Liver (tissue), 8 donors: ENCODE measurements at regions not wholly inside any gene's neighbourhood (a gene's known extent, or its start where the extent isn't known, plus 50 kb on each side); places are given as distances from the start of the nearest gene placed in this dataset.

Experiments
- DNase-seq: peaks from one replicate; pipeline ENCODE4 v3.0.0-alpha.2; 2017; ENCODE audit warnings: low spot score
- H3K27ac ChIP-seq, 2 donors: one replicate each; pipeline ENCODE4 v1.7.0; 2013; ENCODE audit warnings: inconsistent platforms in 2 of 2, low read length in 2 of 2, control low read depth in 1 of 2, low read depth in 1 of 2, mild to moderate bottlenecking in 1 of 2
- H3K27me3 ChIP-seq, 4 donors: one replicate each; pipeline versions ENCODE4 v1.6.1 to v1.7.0; 2013; ENCODE audit warnings: low read length in 3 of 4, inconsistent platforms in 1 of 4, mild to moderate bottlenecking in 1 of 4, moderate library complexity in 1 of 4; ENCODE audit not compliant: control insufficient read depth in 4 of 4, insufficient read depth in 4 of 4
- H3K36me3 ChIP-seq, 4 donors: one replicate each; pipeline versions ENCODE4 v1.6.1 to v1.7.0; 2013; ENCODE audit warnings: low read length in 3 of 4, mild to moderate bottlenecking in 3 of 4, low read depth in 1 of 4, moderate library complexity in 1 of 4; ENCODE audit not compliant: control insufficient read depth in 4 of 4, insufficient read depth in 3 of 4
- H3K4me1 ChIP-seq, 4 donors: one replicate each; pipeline versions ENCODE4 v1.6.1 to v1.7.0; 2013; ENCODE audit warnings: low read length in 3 of 4, mild to moderate bottlenecking in 3 of 4, moderate library complexity in 1 of 4; ENCODE audit not compliant: control insufficient read depth in 4 of 4, insufficient read depth in 4 of 4
- H3K4me3 ChIP-seq, 3 donors: one replicate each; pipeline versions ENCODE4 v1.6.1 to v1.7.0; 2013; ENCODE audit warnings: low read length in 3 of 3, control low read depth in 1 of 3, low read depth in 1 of 3, mild to moderate bottlenecking in 1 of 3
- H3K9ac ChIP-seq, 2 donors: one replicate each; pipeline ENCODE4 v1.7.0; 2013; ENCODE audit warnings: low read length in 2 of 2, mild to moderate bottlenecking in 2 of 2, moderate library complexity in 2 of 2, control low read depth in 1 of 2, low read depth in 1 of 2
- H3K9me3 ChIP-seq, 4 donors: one replicate each; pipeline versions ENCODE4 v1.6.1 to v1.7.0; 2013; ENCODE audit warnings: low read length in 3 of 4; ENCODE audit not compliant: control insufficient read depth in 4 of 4
- CTCF ChIP-seq: fragments of 150-350 bp; IDR thresholded peaks from 2 replicates; pipeline ENCODE4 v1.5.1; 2017; ENCODE audit warnings: improper control_type of control experiment, low read depth, low read length; ENCODE audit not compliant: missing input control
- EGR1 ChIP-seq, 2 donors: IDR thresholded peaks; 2 replicates each; pipeline ENCODE4 v1.6.1; 2016 to 2018; ENCODE audit warnings: antibody characterized with exemption in 2 of 2, low read depth in 2 of 2
- FOXA1 ChIP-seq: IDR thresholded peaks from 2 replicates; pipeline ENCODE4 v1.6.1; 2016; ENCODE audit warnings: antibody characterized with exemption
- FOXA2 ChIP-seq: IDR thresholded peaks from 2 replicates; pipeline ENCODE4 v1.6.1; 2016; ENCODE audit warnings: antibody characterized with exemption
- GABPA ChIP-seq, 2 donors: IDR thresholded peaks in 1 of 2; conservative IDR thresholded peaks in 1 of 2; 2 replicates each; pipeline ENCODE4 v1.6.1; 2016; ENCODE audit warnings: antibody characterized with exemption in 2 of 2, mild to moderate bottlenecking in 1 of 2, moderate library complexity in 1 of 2
- HNF4A ChIP-seq, 2 donors: conservative IDR thresholded peaks; 2 replicates each; pipeline ENCODE4 v1.6.1; 2016; ENCODE audit warnings: antibody characterized with exemption in 2 of 2, mild to moderate bottlenecking in 2 of 2
- HNF4G ChIP-seq: IDR thresholded peaks from 2 replicates; pipeline ENCODE4 v1.6.1; 2016; ENCODE audit warnings: antibody characterized with exemption
- JUND ChIP-seq, 2 donors: IDR thresholded peaks; 2 replicates each; pipeline ENCODE4 v1.6.1; 2016; ENCODE audit warnings: antibody characterized with exemption in 2 of 2
- MAX ChIP-seq: IDR thresholded peaks from 2 replicates; pipeline ENCODE4 v1.6.1; 2016; ENCODE audit warnings: antibody characterized with exemption
- NR2F2 ChIP-seq: IDR thresholded peaks from 2 replicates; pipeline ENCODE4 v1.6.1; 2016; ENCODE audit warnings: antibody characterized with exemption
- RAD21 ChIP-seq, 2 donors: IDR thresholded peaks; 2 replicates each; pipeline ENCODE4 v1.6.1; 2016; ENCODE audit warnings: antibody characterized with exemption in 2 of 2, mild to moderate bottlenecking in 2 of 2
- REST ChIP-seq: IDR thresholded peaks from 2 replicates; pipeline ENCODE4 v1.6.1; 2016; ENCODE audit warnings: antibody characterized with exemption, mild to moderate bottlenecking
- RXRA ChIP-seq, 2 donors: IDR thresholded peaks; 2 replicates each; pipeline ENCODE4 v1.6.1; 2017 to 2018; ENCODE audit warnings: antibody characterized with exemption in 2 of 2, mild to moderate bottlenecking in 1 of 2
- SP1 ChIP-seq: IDR thresholded peaks from 2 replicates; pipeline ENCODE4 v1.6.1; 2018; ENCODE audit warnings: antibody characterized with exemption, mild to moderate bottlenecking
- TAF1 ChIP-seq: conservative IDR thresholded peaks from 2 replicates; pipeline ENCODE4 v1.6.1; 2016; ENCODE audit warnings: antibody characterized with exemption, mild to moderate bottlenecking
- YY1 ChIP-seq: IDR thresholded peaks from 2 replicates; pipeline ENCODE4 v1.6.1; 2016; ENCODE audit warnings: antibody characterized with exemption, mild to moderate bottlenecking
- ZBTB33 ChIP-seq: IDR thresholded peaks from 2 replicates; pipeline ENCODE4 v1.6.1; 2016; ENCODE audit warnings: antibody characterized with exemption
- WGBS: extraction: QIAGEN DNeasy Blood & Tissue Kit; methylation state at CpG from one replicate; pipeline ENCODE4 v1.1.7; 2013; 5-methylcytosine and 5-hydroxymethylcytosine counted together
- TF ChIP-seq, protein P1 (sequence below): IDR thresholded peaks from 2 replicates; pipeline ENCODE4 v1.6.1; 2016; ENCODE audit warnings: antibody characterized with exemption
- donor health status: healthy.
- donor health status: healthy.
- donor health status: healthy.
- donor health status: healthy.
- donor health status: healthy.

DNA sequence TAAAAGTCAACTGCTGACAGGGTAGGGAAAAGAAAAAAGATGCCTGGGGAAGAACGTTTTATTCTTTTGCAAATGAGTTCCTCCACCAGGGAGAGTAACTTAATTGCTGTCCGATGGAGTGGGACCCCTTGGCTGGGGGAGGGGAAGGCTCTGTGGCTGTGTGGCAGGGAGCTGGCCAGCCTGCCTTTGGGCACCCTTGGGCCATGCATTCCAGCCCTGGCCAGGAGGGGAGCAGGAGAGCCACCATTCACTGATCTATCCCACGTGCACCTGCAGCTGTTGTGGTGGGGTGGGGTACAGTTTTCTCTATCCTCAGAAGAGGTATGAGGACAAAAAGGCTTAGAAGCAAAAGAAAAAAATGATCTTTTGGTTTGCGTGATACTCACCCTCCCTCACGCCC, 116.9 kb downstream of the KCNK1 start:
- Histone ChIP-seq H3K9ac (no peak overlapping the region), H3K36me3 (no peaks in the 10 kb centered on the region), H3K4me3 (no peak overlapping the region), H3K4me1 (no peaks in the 10 kb centered on the region), H3K27ac (no peak overlapping the region), H3K27me3 (no peaks in the 10 kb centered on the region), H3K9me3 (no peaks in the 10 kb centered on the region)
- 82% methylated on average over 5 of the region's 5 CpGs for WGBS
- TF ChIP-seq, protein P1, sequence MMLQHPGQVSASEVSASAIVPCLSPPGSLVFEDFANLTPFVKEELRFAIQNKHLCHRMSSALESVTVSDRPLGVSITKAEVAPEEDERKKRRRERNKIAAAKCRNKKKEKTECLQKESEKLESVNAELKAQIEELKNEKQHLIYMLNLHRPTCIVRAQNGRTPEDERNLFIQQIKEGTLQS: no peak
- peak in 1 of 2 donors; percentile 19 for TF ChIP-seq RAD21 (IDR thresholded peaks at IDR 0.05)
- no peak for DNase-seq

DNA sequence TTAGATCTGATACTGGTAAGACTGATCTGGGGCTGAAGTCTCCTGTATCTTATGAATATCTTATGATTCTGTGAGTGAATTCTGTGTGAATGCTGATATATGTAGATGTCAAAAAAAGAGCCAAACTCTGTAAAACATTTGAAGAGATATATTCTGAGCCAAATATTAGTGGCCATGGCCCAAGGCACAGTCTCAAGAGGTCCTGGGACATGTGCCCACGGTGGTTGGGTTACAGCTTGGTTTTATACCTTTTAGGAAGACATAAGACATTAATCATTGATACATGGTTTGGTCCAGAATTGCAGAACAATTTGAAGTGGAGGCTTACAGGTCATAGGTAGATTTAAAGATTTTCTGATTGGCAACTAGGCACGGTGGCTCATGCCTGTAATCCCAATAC, 118.3 kb downstream of the KCNK1 start:
- Histone ChIP-seq H3K4me1 (no peaks in the 10 kb centered on the region), H3K9me3 (no peaks in the 10 kb centered on the region), H3K27me3 (no peaks in the 10 kb centered on the region), H3K27ac (no peak overlapping the region), H3K9ac (no peak overlapping the region), H3K4me3 (no peak overlapping the region), H3K36me3 (no peaks in the 10 kb centered on the region)
- TF ChIP-seq TAF1 (no peak), HNF4G (no peak), ZBTB33 (no peak), MAX (no peak), FOXA1 (no peak), JUND (IDR thresholded peaks at IDR 0.05) (no peak), NR2F2 (no peak), HNF4A (conservative IDR thresholded peaks at IDR 0.05) (no peak), RXRA (IDR thresholded peaks at IDR 0.05) (no peak), YY1 (no peak), FOXA2 (no peak), GABPA (IDR thresholded peaks at IDR 0.05 in 1 of 2, conservative IDR thresholded peaks at IDR 0.05 in 1 of 2) (no peak), EGR1 (IDR thresholded peaks at IDR 0.05; ENCODE audit: low read depth in 2 of 2) (no peak), RAD21 (IDR thresholded peaks at IDR 0.05) (no peak), CTCF (no peak), SP1 (no peak), REST (no peak)
- TF ChIP-seq, protein P1: no peak
- no peak for DNase-seq
- 86% methylated on average over 2 of the region's 2 CpGs for WGBS
